ENCODE measurements at regions not wholly inside any gene's neighbourhood (a gene's known extent, or its start where the extent isn't known, plus 50 kb on each side); places are given as distances from the start of the nearest gene placed in this dataset.

DNA sequence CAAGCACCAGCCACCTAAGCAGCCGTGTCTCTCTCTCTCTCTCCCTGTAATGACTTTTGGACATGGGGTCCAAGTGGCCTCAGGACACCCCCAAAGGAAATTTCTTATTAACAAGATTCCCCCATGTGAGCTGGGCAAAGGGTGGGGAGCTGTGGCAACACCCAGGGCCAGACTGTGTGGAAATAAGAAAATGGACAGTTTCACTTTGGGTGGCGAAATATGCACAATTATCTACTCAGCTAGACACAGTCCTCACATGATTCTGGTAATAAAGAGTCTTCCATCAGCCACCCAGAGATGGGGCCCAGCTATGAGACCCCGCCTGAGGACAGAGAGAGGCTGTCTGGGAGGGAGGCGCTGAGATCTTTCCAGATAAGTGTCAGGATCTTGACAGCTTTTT, 96.8 kb upstream of the TPM1 start:
- TF ChIP-seq, protein P1, sequence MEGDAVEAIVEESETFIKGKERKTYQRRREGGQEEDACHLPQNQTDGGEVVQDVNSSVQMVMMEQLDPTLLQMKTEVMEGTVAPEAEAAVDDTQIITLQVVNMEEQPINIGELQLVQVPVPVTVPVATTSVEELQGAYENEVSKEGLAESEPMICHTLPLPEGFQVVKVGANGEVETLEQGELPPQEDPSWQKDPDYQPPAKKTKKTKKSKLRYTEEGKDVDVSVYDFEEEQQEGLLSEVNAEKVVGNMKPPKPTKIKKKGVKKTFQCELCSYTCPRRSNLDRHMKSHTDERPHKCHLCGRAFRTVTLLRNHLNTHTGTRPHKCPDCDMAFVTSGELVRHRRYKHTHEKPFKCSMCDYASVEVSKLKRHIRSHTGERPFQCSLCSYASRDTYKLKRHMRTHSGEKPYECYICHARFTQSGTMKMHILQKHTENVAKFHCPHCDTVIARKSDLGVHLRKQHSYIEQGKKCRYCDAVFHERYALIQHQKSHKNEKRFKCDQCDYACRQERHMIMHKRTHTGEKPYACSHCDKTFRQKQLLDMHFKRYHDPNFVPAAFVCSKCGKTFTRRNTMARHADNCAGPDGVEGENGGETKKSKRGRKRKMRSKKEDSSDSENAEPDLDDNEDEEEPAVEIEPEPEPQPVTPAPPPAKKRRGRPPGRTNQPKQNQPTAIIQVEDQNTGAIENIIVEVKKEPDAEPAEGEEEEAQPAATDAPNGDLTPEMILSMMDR (conservative IDR thresholded peaks at IDR 0.05 in 1 of 2, IDR thresholded peaks at IDR 0.05 in 1 of 2; ENCODE audit: low read depth in 1 of 2, low read length in 2 of 2), result no peak
- TF ChIP-seq EZH2 (IDR thresholded peaks at IDR 0.05; ENCODE audit: low read length, missing control alignments), result no peak

All from fibroblast of lung (primary cell).